ENCODE measurements at regions not wholly inside any gene's neighbourhood (a gene's known extent, or its start where the extent isn't known, plus 50 kb on each side); places are given as distances from the start of the nearest gene placed in this dataset.

GRCh38 chr15:95558131-95558530, 772.4 kb upstream of the NR2F2 start:
- DNase-seq (ENCODE audit: low read depth) = no peak

GRCh38 chr15:95558916-95559315, 771.6 kb upstream of the NR2F2 start:
- no peak for DNase-seq (ENCODE audit: low read depth)

- DNase-seq (ENCODE audit: low read depth) = no peak
These were observed 770.6 kb upstream of the NR2F2 start for GRCh38 chr15:95559875-95560394.

GRCh38 chr15:95561463-95561862, 769.0 kb upstream of the NR2F2 start:
- no peak for DNase-seq (ENCODE audit: low read depth)

GRCh38 chr15:95563634-95564033, 766.9 kb upstream of the NR2F2 start:
- DNase-seq (ENCODE audit: low read depth) = no peak

GRCh38 chr15:95565016-95565600, 765.4 kb upstream of the NR2F2 start:
- DNase-seq (ENCODE audit: low read depth) = no peak

GRCh38 chr15:95565690-95566089, 764.8 kb upstream of the NR2F2 start:
- DNase-seq (ENCODE audit: low read depth) = no peak

GRCh38 chr15:95567686-95568085, 762.8 kb upstream of the NR2F2 start:
- DNase-seq (ENCODE audit: low read depth) = no peak

GRCh38 chr15:95574053-95574452, 756.4 kb upstream of the NR2F2 start:
- DNase-seq (ENCODE audit: low read depth) = no peak

GRCh38 chr15:95577927-95578326, 752.6 kb upstream of the NR2F2 start:
- no peak for DNase-seq (ENCODE audit: low read depth)

GRCh38 chr15:95580121-95580520, 750.4 kb upstream of the NR2F2 start:
- no peak for DNase-seq (ENCODE audit: low read depth)

- DNase-seq (ENCODE audit: low read depth) = no peak
These were observed 748.9 kb upstream of the NR2F2 start for GRCh38 chr15:95581595-95581994.

- DNase-seq (ENCODE audit: low read depth) = no peak
These were observed 746.4 kb upstream of the NR2F2 start for GRCh38 chr15:95584088-95584487.

GRCh38 chr15:95588056-95588455, 742.4 kb upstream of the NR2F2 start:
- no peak for DNase-seq (ENCODE audit: low read depth)

GRCh38 chr15:95590533-95591044, 739.9 kb upstream of the NR2F2 start:
- DNase-seq (ENCODE audit: low read depth) = no peak

- no peak for DNase-seq (ENCODE audit: low read depth)
These were observed 739.2 kb upstream of the NR2F2 start for GRCh38 chr15:95591270-95591669.

- no peak for DNase-seq (ENCODE audit: low read depth)
These were observed 738.6 kb upstream of the NR2F2 start for GRCh38 chr15:95591886-95592285.

- no peak for DNase-seq (ENCODE audit: low read depth)
These were observed 736.0 kb upstream of the NR2F2 start for GRCh38 chr15:95594496-95594895.

GRCh38 chr15:95595759-95596158, 734.7 kb upstream of the NR2F2 start:
- no peak for DNase-seq (ENCODE audit: low read depth)

GRCh38 chr15:95596496-95596895, 734.0 kb upstream of the NR2F2 start:
- DNase-seq (ENCODE audit: low read depth) = no peak

GRCh38 chr15:95598251-95598855, 732.1 kb upstream of the NR2F2 start:
- DNase-seq (ENCODE audit: low read depth) = no peak

- no peak for DNase-seq (ENCODE audit: low read depth)
These were observed 730.1 kb upstream of the NR2F2 start for GRCh38 chr15:95600367-95600766.

GRCh38 chr15:95600884-95601283, 729.6 kb upstream of the NR2F2 start:
- DNase-seq (ENCODE audit: low read depth) = no peak

- DNase-seq (ENCODE audit: low read depth) = no peak
These were observed 729.0 kb upstream of the NR2F2 start for GRCh38 chr15:95601525-95601924.

All from T follicular helper cell (primary cell).